Endothelial cell of umbilical vein (primary cell): ENCODE measurements at regions not wholly inside any gene's neighbourhood (a gene's known extent, or its start where the extent isn't known, plus 50 kb on each side); places are given as distances from the start of the nearest gene placed in this dataset.

ENCODE experiments used
- BruUV-seq: library from RNA; stranded (reverse); fragments of 400-500 nt; replicated peaks from 2 replicates; lab custom pipeline; 2021; lab: Mats Ljungman, UMichigan
- CTCF ChIA-PET: fragments of 300-600, 350-600 bp; sonication (Branson Sonifier 250); formaldehyde crosslinking; loops from one replicate; lab custom pipeline; 2021; ENCODE audit warnings: antibody characterized with exemption, inconsistent platforms; lab: Charles Lee
- POLR2A ChIA-PET: fragments of 300-600, 350-600 bp; sonication (Branson Sonifier 250); formaldehyde crosslinking; loops from one replicate; lab custom pipeline; 2021; ENCODE audit warnings: antibody characterized with exemption, inconsistent platforms; lab: Charles Lee
- DNase-seq: peaks from one replicate; pipeline ENCODE4 v3.0.0-alpha.2; 2011; ENCODE audit warnings: low read depth, low spot score
- FAIRE-seq: peaks from 2 replicates; lab custom pipeline; 2011; peaks lifted over from hg19 to GRCh38; lab: Jason Lieb, UNC
- H2AFZ ChIP-seq: 2 replicates; pipeline ENCODE4 v1.6.0; 2012; ENCODE audit warnings: low read depth, low read length, control low read depth, inconsistent platforms
- H3K27ac ChIP-seq: 2 replicates; pipeline ENCODE4 v1.5.1; 2011; ENCODE audit warnings: low read depth, mild to moderate bottlenecking, control low read depth, low read length, moderate library complexity; ENCODE audit not compliant: insufficient read depth
- H3K27me3 ChIP-seq, 2 experiments: 2 replicates each; pipeline versions ENCODE4 v1.6.0 to v1.6.1; 2011; ENCODE audit warnings: low read length in 2 of 2, mixed read lengths in 1 of 2; ENCODE audit not compliant: control insufficient read depth in 2 of 2, insufficient read depth in 2 of 2
- H3K36me3 ChIP-seq, 2 experiments: 2 replicates in 1 of 2; 3 replicates in 1 of 2; pipeline ENCODE4 v1.5.1; 2011; ENCODE audit warnings: low read length in 2 of 2, mild to moderate bottlenecking in 1 of 2, moderate library complexity in 1 of 2; ENCODE audit not compliant: control insufficient read depth in 2 of 2, insufficient read depth in 2 of 2; ENCODE audit errors: extremely low read depth in 1 of 2
- H3K4me1 ChIP-seq: 3 replicates; pipeline ENCODE4 v1.5.1; 2011; ENCODE audit warnings: mild to moderate bottlenecking, low read length; ENCODE audit not compliant: control insufficient read depth, insufficient read depth; ENCODE audit errors: extremely low read depth
- H3K4me2 ChIP-seq: 2 replicates; pipeline ENCODE4 v1.6.1; 2011; ENCODE audit warnings: low read length, control low read depth, mixed read lengths; ENCODE audit not compliant: insufficient read depth
- H3K4me3 ChIP-seq, 3 experiments: fragments of 200-600 bp in 1 of 3; sonication (generic), shearing (Covaris generic) in 1 of 3; replicated peaks in 1 of 3; 2 replicates each; pipeline ENCODE4 v1.5.1; 2011 to 2016; ENCODE audit warnings: control low read depth in 3 of 3, low read length in 3 of 3, mild to moderate bottlenecking in 2 of 3, inconsistent platforms in 1 of 3, low read depth in 1 of 3, moderate library complexity in 1 of 3; ENCODE audit not compliant: insufficient read depth in 1 of 3
- H3K79me2 ChIP-seq: 2 replicates; pipeline ENCODE4 v1.6.0; 2012; ENCODE audit warnings: low read length, inconsistent platforms; ENCODE audit not compliant: control insufficient read depth, insufficient read depth
- H3K9ac ChIP-seq: replicated peaks from 2 replicates; pipeline ENCODE3; 2011; ENCODE audit warnings: low read length, control low read depth; ENCODE audit not compliant: insufficient read depth; ENCODE audit errors: extremely low read depth
- H3K9me1 ChIP-seq: replicated peaks from 3 replicates; pipeline ENCODE4 v1.6.0; 2011; ENCODE audit warnings: mild to moderate bottlenecking, low read length; ENCODE audit not compliant: control insufficient read depth, insufficient read depth; ENCODE audit errors: extremely low read depth
- H3K9me3 ChIP-seq: replicated peaks from 2 replicates; pipeline ENCODE4 v1.5.1; 2012; ENCODE audit warnings: low read length, inconsistent platforms; ENCODE audit not compliant: control insufficient read depth, insufficient read depth
- H4K20me1 ChIP-seq: replicated peaks from 2 replicates; pipeline ENCODE3; 2011; ENCODE audit warnings: mild to moderate bottlenecking, low read length; ENCODE audit not compliant: control insufficient read depth, insufficient read depth; ENCODE audit errors: extremely low read depth
- EZH2 ChIP-seq: IDR thresholded peaks from 2 replicates; pipeline ENCODE4 v1.6.1; 2012; ENCODE audit warnings: borderline replicate concordance, low read depth, mild to moderate bottlenecking, moderate library complexity, low read length, inconsistent platforms; ENCODE audit not compliant: severe bottlenecking
- FOS ChIP-seq: IDR thresholded peaks from 2 replicates; pipeline ENCODE4 v1.6.1; 2011; ENCODE audit warnings: mild to moderate bottlenecking, low read length, moderate library complexity, borderline replicate concordance; ENCODE audit not compliant: insufficient read depth
- GATA2 ChIP-seq: IDR thresholded peaks from 2 replicates; pipeline ENCODE4 v1.7.0; 2011; ENCODE audit warnings: low read depth, mild to moderate bottlenecking, moderate library complexity, mixed read lengths, low read length; ENCODE audit not compliant: insufficient read length, insufficient read depth
- JUN ChIP-seq: IDR thresholded peaks from 2 replicates; pipeline ENCODE4 v1.6.1; 2011; ENCODE audit warnings: borderline replicate concordance, low read depth; ENCODE audit not compliant: insufficient read length, insufficient read depth
- MYC ChIP-seq: IDR thresholded peaks from one replicate; pipeline ENCODE4 v1.6.1; 2011; ENCODE audit warnings: mild to moderate bottlenecking, low read depth, low read length
- POLR2A ChIP-seq: IDR thresholded peaks from 2 replicates; pipeline ENCODE4 v1.6.1; 2012; ENCODE audit warnings: low read depth, mild to moderate bottlenecking, control low read depth, low read length
- POLR2AphosphoS5 ChIP-seq: IDR thresholded peaks from 2 replicates; pipeline ENCODE4 v1.6.1; 2012; ENCODE audit warnings: low read depth, mild to moderate bottlenecking, control low read depth, low read length, moderate library complexity; ENCODE audit not compliant: insufficient read depth
- dilution Hi-C: fragments of 300-500 bp; cut with MboI; formaldehyde crosslinking; loops from one replicate; pipeline ENCODE4 v1.15.0; 2019; ENCODE audit warnings: low sequenced_read_pairs; ENCODE audit not compliant: extremely low pct_ligation_motif_present
- intact Hi-C: fragments of 100-400 bp; cut with micrococcal nuclease; formaldehyde crosslinking; loops from one replicate; pipeline ENCODE4 v1.10.0; 2022
- TF ChIP-seq, protein P1 (sequence below), 2 donors: IDR thresholded peaks; 1 replicate in 1 of 2; 2 replicates in 1 of 2; pipeline ENCODE4 v1.5.1; 2011; ENCODE audit warnings: low read length in 2 of 2, mild to moderate bottlenecking in 2 of 2, moderate library complexity in 2 of 2, control low read depth in 1 of 2, inconsistent platforms in 1 of 2, low read depth in 1 of 2; ENCODE audit not compliant: insufficient read depth in 1 of 2; ENCODE audit errors: extremely low read depth in 1 of 2
- TF ChIP-seq, protein P2 (sequence below): IDR thresholded peaks from 2 replicates; pipeline ENCODE4 v1.6.1; 2011; ENCODE audit not compliant: insufficient read depth, insufficient read length

GRCh38 chr15:69524814-69525213 lies 72.2 kb downstream of the RPLP1 start:
- Histone ChIP-seq H3K4me3 (no peak overlapping the region), H3K4me2 (no peak overlapping the region), H3K4me1 (no peaks in the 10 kb centered on the region), H3K27ac (no peak overlapping the region), H3K9ac (no peak overlapping the region), H4K20me1 (no peaks in the 10 kb centered on the region), H3K79me2 (no peaks in the 10 kb centered on the region), H3K9me3 (no peaks in the 10 kb centered on the region), H3K36me3 (no peaks in the 10 kb centered on the region), H2AFZ (no peak overlapping the region), H3K27me3 (no peaks in the 10 kb centered on the region), H3K9me1 (no peaks in the 10 kb centered on the region)
- no peak for TF ChIP-seq POLR2AphosphoS5
- BruUV-seq = no TSS peak
- ChIA-PET POLR2A (no interaction called here), CTCF (interaction anchor here (1.5 kb wide), 1 partner anchor 942 kb away, joined by 6 read pairs; no protein-coding TSS in a partner anchor)
- FAIRE-seq (no peak), DNase-seq (no peak)
- intact Hi-C loops (loop anchor here (5.0 kb wide), 1 partner anchor 202 kb away; no protein-coding TSS in a partner anchor), dilution Hi-C loops (no loop called here)

DNA sequence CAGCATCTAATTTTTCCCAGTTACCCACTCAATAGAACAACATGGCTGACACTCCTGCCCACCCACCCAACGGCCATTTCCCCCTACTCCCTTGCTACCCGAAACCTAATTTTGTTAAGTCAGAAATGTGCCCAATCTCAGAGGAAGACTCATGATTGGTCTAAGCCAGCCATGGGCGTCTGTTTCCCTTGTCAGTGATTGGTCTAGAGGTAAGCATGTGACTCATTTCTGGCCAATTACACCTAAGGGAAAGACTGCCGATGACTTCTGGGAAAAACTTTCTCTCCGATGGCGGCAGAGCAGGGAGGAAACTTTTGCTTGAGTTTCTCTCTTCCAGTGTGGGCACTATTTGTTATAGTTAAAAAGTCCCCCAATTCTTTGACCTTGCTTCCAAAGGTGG lies 72.9 kb downstream of the RPLP1 start:
- no peaks in the 10 kb centered on the region for H3K27me3 ChIP-seq
- BruUV-seq = no TSS peak
- no peaks in the 10 kb centered on the region for H3K79me2 ChIP-seq
- no peak overlapping the region for H3K4me2 ChIP-seq
- DNase-seq (no peak), FAIRE-seq (no peak)
- no peak overlapping the region for H3K4me3 ChIP-seq
- H3K36me3 ChIP-seq = no peaks in the 10 kb centered on the region
- dilution Hi-C loops = no loop called here
- H3K9ac ChIP-seq = no peak overlapping the region
- no peak overlapping the region for H2AFZ ChIP-seq
- peaks cover 4% of the 10 kb centered on the region for H3K4me1 ChIP-seq
- TF ChIP-seq GATA2 (no peak), EZH2 (no peak), JUN (no peak), POLR2AphosphoS5 (no peak), POLR2A (no peak), MYC (no peak), FOS (no peak)
- TF ChIP-seq, protein P1, sequence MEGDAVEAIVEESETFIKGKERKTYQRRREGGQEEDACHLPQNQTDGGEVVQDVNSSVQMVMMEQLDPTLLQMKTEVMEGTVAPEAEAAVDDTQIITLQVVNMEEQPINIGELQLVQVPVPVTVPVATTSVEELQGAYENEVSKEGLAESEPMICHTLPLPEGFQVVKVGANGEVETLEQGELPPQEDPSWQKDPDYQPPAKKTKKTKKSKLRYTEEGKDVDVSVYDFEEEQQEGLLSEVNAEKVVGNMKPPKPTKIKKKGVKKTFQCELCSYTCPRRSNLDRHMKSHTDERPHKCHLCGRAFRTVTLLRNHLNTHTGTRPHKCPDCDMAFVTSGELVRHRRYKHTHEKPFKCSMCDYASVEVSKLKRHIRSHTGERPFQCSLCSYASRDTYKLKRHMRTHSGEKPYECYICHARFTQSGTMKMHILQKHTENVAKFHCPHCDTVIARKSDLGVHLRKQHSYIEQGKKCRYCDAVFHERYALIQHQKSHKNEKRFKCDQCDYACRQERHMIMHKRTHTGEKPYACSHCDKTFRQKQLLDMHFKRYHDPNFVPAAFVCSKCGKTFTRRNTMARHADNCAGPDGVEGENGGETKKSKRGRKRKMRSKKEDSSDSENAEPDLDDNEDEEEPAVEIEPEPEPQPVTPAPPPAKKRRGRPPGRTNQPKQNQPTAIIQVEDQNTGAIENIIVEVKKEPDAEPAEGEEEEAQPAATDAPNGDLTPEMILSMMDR (IDR thresholded peaks at IDR 0.05; ENCODE audit: extremely low read depth in 1 of 2, insufficient read depth in 1 of 2, low read depth in 1 of 2, low read length in 2 of 2) = no peak
- TF ChIP-seq, protein P2, sequence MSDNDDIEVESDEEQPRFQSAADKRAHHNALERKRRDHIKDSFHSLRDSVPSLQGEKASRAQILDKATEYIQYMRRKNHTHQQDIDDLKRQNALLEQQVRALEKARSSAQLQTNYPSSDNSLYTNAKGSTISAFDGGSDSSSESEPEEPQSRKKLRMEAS = no peak
- no peaks in the 10 kb centered on the region for H4K20me1 ChIP-seq
- intact Hi-C loops = no loop called here
- no peaks in the 10 kb centered on the region for H3K9me1 ChIP-seq
- H3K27ac ChIP-seq = no peak overlapping the region
- ChIA-PET CTCF (no interaction called here), POLR2A (no interaction called here)
- no peaks in the 10 kb centered on the region for H3K9me3 ChIP-seq
